ENCODE measurements at regions not wholly inside any gene's neighbourhood (a gene's known extent, or its start where the extent isn't known, plus 50 kb on each side); places are given as distances from the start of the nearest gene placed in this dataset.

GRCh38 chr14:85445151-85445795, 84.7 kb upstream of the FLRT2 start:
- TF ChIP-seq, protein P1, sequence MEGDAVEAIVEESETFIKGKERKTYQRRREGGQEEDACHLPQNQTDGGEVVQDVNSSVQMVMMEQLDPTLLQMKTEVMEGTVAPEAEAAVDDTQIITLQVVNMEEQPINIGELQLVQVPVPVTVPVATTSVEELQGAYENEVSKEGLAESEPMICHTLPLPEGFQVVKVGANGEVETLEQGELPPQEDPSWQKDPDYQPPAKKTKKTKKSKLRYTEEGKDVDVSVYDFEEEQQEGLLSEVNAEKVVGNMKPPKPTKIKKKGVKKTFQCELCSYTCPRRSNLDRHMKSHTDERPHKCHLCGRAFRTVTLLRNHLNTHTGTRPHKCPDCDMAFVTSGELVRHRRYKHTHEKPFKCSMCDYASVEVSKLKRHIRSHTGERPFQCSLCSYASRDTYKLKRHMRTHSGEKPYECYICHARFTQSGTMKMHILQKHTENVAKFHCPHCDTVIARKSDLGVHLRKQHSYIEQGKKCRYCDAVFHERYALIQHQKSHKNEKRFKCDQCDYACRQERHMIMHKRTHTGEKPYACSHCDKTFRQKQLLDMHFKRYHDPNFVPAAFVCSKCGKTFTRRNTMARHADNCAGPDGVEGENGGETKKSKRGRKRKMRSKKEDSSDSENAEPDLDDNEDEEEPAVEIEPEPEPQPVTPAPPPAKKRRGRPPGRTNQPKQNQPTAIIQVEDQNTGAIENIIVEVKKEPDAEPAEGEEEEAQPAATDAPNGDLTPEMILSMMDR (IDR thresholded peaks at IDR 0.05), result no peak
- TF ChIP-seq EP300 (IDR thresholded peaks at IDR 0.05) (no peak), RARB (CRISPR knock-in tag; IDR thresholded peaks at IDR 0.05) (no peak), BHLHE40 (IDR thresholded peaks at IDR 0.05; ENCODE audit: low read depth, low read length) (no peak), POLR2A (IDR thresholded peaks at IDR 0.05; ENCODE audit: low read length) (no peak), RAD21 (conservative IDR thresholded peaks at IDR 0.05 in 1 of 2, IDR thresholded peaks at IDR 0.05 in 1 of 2) (no peak), CBX2 (IDR thresholded peaks at IDR 0.05; ENCODE audit: borderline replicate concordance, low read depth) (no peak), RNF2 (IDR thresholded peaks at IDR 0.05; ENCODE audit: borderline replicate concordance, low read depth) (no peak), MAZ (IDR thresholded peaks at IDR 0.05; ENCODE audit: borderline replicate concordance, low read depth, low read length) (no peak), HDAC2 (IDR thresholded peaks at IDR 0.05) (no peak), NR3C1 (IDR thresholded peaks at IDR 0.05) (no peak), RCOR1 (IDR thresholded peaks at IDR 0.05; ENCODE audit: low read depth, low read length) (no peak)
